ENCODE measurements at regions not wholly inside any gene's neighbourhood (a gene's known extent, or its start where the extent isn't known, plus 50 kb on each side); places are given as distances from the start of the nearest gene placed in this dataset.
"Not testable (repeated sequence)": the region's sequence is repeated elsewhere in the genome, so short reads cannot be mapped to it uniquely, and the experiment has no call there.

GRCh38 chr21:35448876-35449599, 399.9 kb upstream of the RUNX1 start:
- no peak for DNase-seq (ENCODE audit: low spot score)
- intact Hi-C loops (cut with DNase I) = no loop called here

GRCh38 chr21:35444391-35444790, 395.3 kb upstream of the RUNX1 start:
- intact Hi-C loops (cut with DNase I) = no loop called here

GRCh38 chr21:35441868-35442582, 392.9 kb upstream of the RUNX1 start:
- DNase-seq (ENCODE audit: low spot score) = no peak
- intact Hi-C loops (cut with DNase I) = no loop called here

More at GRCh38 chr21:35444391-35444790, 395.3 kb upstream of the RUNX1 start:
- no peak for DNase-seq (ENCODE audit: low spot score)

GRCh38 chr21:35438643-35439404, 389.7 kb upstream of the RUNX1 start:
- DNase-seq (ENCODE audit: low spot score) = no peak
- intact Hi-C loops (cut with DNase I) = loop anchor here (10.0 kb wide), 1 partner anchor 406 kb away; no protein-coding TSS in a partner anchor

GRCh38 chr21:35437941-35438340, 388.8 kb upstream of the RUNX1 start:
- intact Hi-C loops (cut with DNase I) = loop anchor here (10.0 kb wide), 1 partner anchor 407 kb away; no protein-coding TSS in a partner anchor

GRCh38 chr21:35436899-35437298, 387.8 kb upstream of the RUNX1 start:
- DNase-seq (ENCODE audit: low spot score) = no peak
- intact Hi-C loops (cut with DNase I) = loop anchor here (10.0 kb wide), 1 partner anchor 408 kb away; no protein-coding TSS in a partner anchor

More at GRCh38 chr21:35437941-35438340, 388.8 kb upstream of the RUNX1 start:
- no peak for DNase-seq (ENCODE audit: low spot score)

- intact Hi-C loops (cut with DNase I) = loop anchor here (10.0 kb wide), 1 partner anchor 412 kb away; no protein-coding TSS in a partner anchor
- not testable (repeated sequence) for DNase-seq (ENCODE audit: low spot score)
These were observed 383.5 kb upstream of the RUNX1 start for GRCh38 chr21:35432601-35433000.

GRCh38 chr21:35430260-35430659, 381.2 kb upstream of the RUNX1 start:
- no peak for DNase-seq (ENCODE audit: low spot score)
- intact Hi-C loops (cut with DNase I) = loop anchor here (10.0 kb wide), 1 partner anchor 415 kb away; no protein-coding TSS in a partner anchor

GRCh38 chr21:35428937-35429336, 379.8 kb upstream of the RUNX1 start:
- intact Hi-C loops (cut with DNase I) = loop anchor here (5.0 to 10.0 kb wide), 3 partner anchors 133 to 222 kb away; no protein-coding TSS in a partner anchor
- no peak for DNase-seq (ENCODE audit: low spot score)

GRCh38 chr21:35428489-35428888, 379.4 kb upstream of the RUNX1 start:
- peak; percentile 86 for DNase-seq (ENCODE audit: low spot score)
- intact Hi-C loops (cut with DNase I) = loop anchor here (5.0 to 10.0 kb wide), 3 partner anchors 134 to 221 kb away; no protein-coding TSS in a partner anchor

GRCh38 chr21:35428001-35428320, 378.9 kb upstream of the RUNX1 start:
- DNase-seq (ENCODE audit: low spot score) = no peak
- intact Hi-C loops (cut with DNase I) = loop anchor here (5.0 to 10.0 kb wide), 3 partner anchors 134 to 221 kb away; no protein-coding TSS in a partner anchor

- no peak for DNase-seq (ENCODE audit: low spot score)
- intact Hi-C loops (cut with DNase I) = loop anchor here (5.0 to 10.0 kb wide), 3 partner anchors 135 to 220 kb away; no protein-coding TSS in a partner anchor
These were observed 378.4 kb upstream of the RUNX1 start for GRCh38 chr21:35427320-35428000.

- no peak for DNase-seq (ENCODE audit: low spot score)
- intact Hi-C loops (cut with DNase I) = loop anchor here (5.0 to 10.0 kb wide), 3 partner anchors 135 to 220 kb away; no protein-coding TSS in a partner anchor
These were observed 377.8 kb upstream of the RUNX1 start for GRCh38 chr21:35426897-35427296.

- intact Hi-C loops (cut with DNase I) = loop anchor here (5.0 to 10.0 kb wide), 3 partner anchors 136 to 219 kb away; no protein-coding TSS in a partner anchor
- DNase-seq (ENCODE audit: low spot score) = no peak
These were observed 377.4 kb upstream of the RUNX1 start for GRCh38 chr21:35426469-35426868.

GRCh38 chr21:35424122-35424521, 375.0 kb upstream of the RUNX1 start:
- DNase-seq (ENCODE audit: low spot score) = no peak
- intact Hi-C loops (cut with DNase I) = loop anchor here (10.0 kb wide), 1 partner anchor 191 kb away; no protein-coding TSS in a partner anchor

GRCh38 chr21:35423709-35424108, 374.6 kb upstream of the RUNX1 start:
- intact Hi-C loops (cut with DNase I) = loop anchor here (10.0 kb wide), 1 partner anchor 191 kb away; no protein-coding TSS in a partner anchor
- no peak for DNase-seq (ENCODE audit: low spot score)

GRCh38 chr21:35422011-35422410, 372.9 kb upstream of the RUNX1 start:
- no peak for DNase-seq (ENCODE audit: low spot score)
- intact Hi-C loops (cut with DNase I) = loop anchor here (10.0 kb wide), 1 partner anchor 193 kb away; no protein-coding TSS in a partner anchor

GRCh38 chr21:35421221-35421620, 372.1 kb upstream of the RUNX1 start:
- intact Hi-C loops (cut with DNase I) = loop anchor here (10.0 kb wide), 1 partner anchor 194 kb away; no protein-coding TSS in a partner anchor

GRCh38 chr21:35420656-35421055, 371.6 kb upstream of the RUNX1 start:
- intact Hi-C loops (cut with DNase I) = loop anchor here (10.0 kb wide), 1 partner anchor 194 kb away; no protein-coding TSS in a partner anchor
- DNase-seq (ENCODE audit: low spot score) = no peak

More at GRCh38 chr21:35421221-35421620, 372.1 kb upstream of the RUNX1 start:
- DNase-seq (ENCODE audit: low spot score) = no peak

Data from cardiac septum (tissue), 1 donor.